ENCODE measurements at regions not wholly inside any gene's neighbourhood (a gene's known extent, or its start where the extent isn't known, plus 50 kb on each side); places are given as distances from the start of the nearest gene placed in this dataset.

GRCh38 chr5:165448753-165449152 is 1943.3 kb downstream of the MAT2B start:
- H3K9ac ChIP-seq (ENCODE audit: low read length) = no peak overlapping the region
- H3K9me3 ChIP-seq (ENCODE audit: low read length) = no peaks in the 10 kb centered on the region
- H4K20me1 ChIP-seq (ENCODE audit: insufficient read depth) = no peaks in the 10 kb centered on the region
- TF ChIP-seq EZH2 (IDR thresholded peaks at IDR 0.05; ENCODE audit: borderline replicate concordance, insufficient read depth, low read length, poor library complexity, severe bottlenecking) (no peak), REST (IDR thresholded peaks at IDR 0.05; ENCODE audit: borderline replicate concordance) (no peak), TAF1 (IDR thresholded peaks at IDR 0.05; ENCODE audit: low read depth) (no peak), MXI1 (conservative IDR thresholded peaks at IDR 0.05; ENCODE audit: poor library complexity, severe bottlenecking) (no peak), CTCF (IDR thresholded peaks at IDR 0.05; ENCODE audit: poor library complexity, severe bottlenecking) (no peak), SMC3 (conservative IDR thresholded peaks at IDR 0.05; ENCODE audit: poor library complexity) (no peak), EP300 (conservative IDR thresholded peaks at IDR 0.05; ENCODE audit: poor library complexity, severe bottlenecking) (no peak), POLR2AphosphoS5 (IDR thresholded peaks at IDR 0.05) (no peak), RAD21 (conservative IDR thresholded peaks at IDR 0.05) (no peak)
- no peak overlapping the region for H2AFZ ChIP-seq (ENCODE audit: low read depth, low read length)
- H3K27ac ChIP-seq (ENCODE audit: low read length) = no peak overlapping the region
- no peaks in the 10 kb centered on the region for H3F3A ChIP-seq (ENCODE audit: insufficient read depth, low read length, poor library complexity, severe bottlenecking)
- H3K79me2 ChIP-seq (replicated peaks; ENCODE audit: insufficient read depth, low read length) = no peaks in the 10 kb centered on the region
- no peaks in the 10 kb centered on the region for H3K36me3 ChIP-seq (ENCODE audit: insufficient read depth, low read length)
- no peaks in the 10 kb centered on the region for H3K9me2 ChIP-seq (ENCODE audit: insufficient read depth, low read length)
- H3K4me3 ChIP-seq (ENCODE audit: low read length) = no peak overlapping the region
- no peaks in the 10 kb centered on the region for H3K27me3 ChIP-seq (ENCODE audit: insufficient read depth, low read depth, low read length)
- no peak overlapping the region for H3K4me2 ChIP-seq (ENCODE audit: low read length)

GRCh38 chr5:165457859-165458481 is 1952.6 kb downstream of the MAT2B start:
- no peak overlapping the region for H3K4me2 ChIP-seq (ENCODE audit: low read length)
- H3K79me2 ChIP-seq (replicated peaks; ENCODE audit: insufficient read depth, low read length) = no peaks in the 10 kb centered on the region
- no peaks in the 10 kb centered on the region for H3F3A ChIP-seq (ENCODE audit: insufficient read depth, low read length, poor library complexity, severe bottlenecking)
- H2AFZ ChIP-seq (ENCODE audit: low read depth, low read length) = no peak overlapping the region
- H3K4me3 ChIP-seq (ENCODE audit: low read length) = no peak overlapping the region
- H3K9ac ChIP-seq (ENCODE audit: low read length) = no peak overlapping the region
- no peaks in the 10 kb centered on the region for H3K9me2 ChIP-seq (ENCODE audit: insufficient read depth, low read length)
- no peaks in the 10 kb centered on the region for H3K9me3 ChIP-seq (ENCODE audit: low read length)
- no peak overlapping the region for H3K27ac ChIP-seq (ENCODE audit: low read length)
- no peaks in the 10 kb centered on the region for H4K20me1 ChIP-seq (ENCODE audit: insufficient read depth)
- H3K36me3 ChIP-seq (ENCODE audit: insufficient read depth, low read length) = no peaks in the 10 kb centered on the region
- TF ChIP-seq REST (IDR thresholded peaks at IDR 0.05; ENCODE audit: borderline replicate concordance) = no peak
- TF ChIP-seq RAD21 (conservative IDR thresholded peaks at IDR 0.05) = peak; percentile 46
- no peak for TF ChIP-seq EZH2 (IDR thresholded peaks at IDR 0.05; ENCODE audit: borderline replicate concordance, insufficient read depth, low read length, poor library complexity, severe bottlenecking)
- TF ChIP-seq SMC3 (conservative IDR thresholded peaks at IDR 0.05; ENCODE audit: poor library complexity) = peak; percentile 22
- peak; percentile 55 for TF ChIP-seq CTCF (IDR thresholded peaks at IDR 0.05; ENCODE audit: poor library complexity, severe bottlenecking)
- no peaks in the 10 kb centered on the region for H3K27me3 ChIP-seq (ENCODE audit: insufficient read depth, low read depth, low read length)
